ENCODE measurements at regions not wholly inside any gene's neighbourhood (a gene's known extent, or its start where the extent isn't known, plus 50 kb on each side); places are given as distances from the start of the nearest gene placed in this dataset.

DNA sequence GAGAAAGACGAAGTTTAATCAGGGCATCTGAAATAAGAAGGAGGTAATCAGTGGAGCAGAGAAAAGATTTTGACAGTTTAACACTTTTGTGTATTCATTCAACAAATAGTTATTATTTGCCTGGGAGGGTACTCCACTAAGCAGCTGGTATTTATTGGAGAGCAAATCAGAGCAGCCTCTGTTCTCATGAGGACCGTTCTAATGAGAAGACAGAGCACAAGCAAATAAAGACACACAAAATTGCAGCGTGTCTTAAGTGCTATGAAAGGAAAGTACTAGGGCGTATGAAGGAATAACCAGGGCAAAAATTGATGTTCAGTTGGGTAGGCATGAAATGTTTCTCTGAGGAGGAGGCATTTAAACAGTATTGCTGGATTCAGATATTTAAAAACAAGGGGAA lies 302.9 kb upstream of the RARB start:
- TF ChIP-seq EZH2phosphoT487 (IDR thresholded peaks at IDR 0.05; ENCODE audit: unreplicated experiment): no peak
- no peak for TF ChIP-seq EZH2 (IDR thresholded peaks at IDR 0.05; ENCODE audit: low read depth, unreplicated experiment)
- TF ChIP-seq POLR2AphosphoS5 (IDR thresholded peaks at IDR 0.05; ENCODE audit: low read depth): no peak
- TF ChIP-seq ZNF331 (CRISPR knock-in tag; IDR thresholded peaks at IDR 0.05; ENCODE audit: low read depth): no peak
- TF ChIP-seq, protein P1, sequence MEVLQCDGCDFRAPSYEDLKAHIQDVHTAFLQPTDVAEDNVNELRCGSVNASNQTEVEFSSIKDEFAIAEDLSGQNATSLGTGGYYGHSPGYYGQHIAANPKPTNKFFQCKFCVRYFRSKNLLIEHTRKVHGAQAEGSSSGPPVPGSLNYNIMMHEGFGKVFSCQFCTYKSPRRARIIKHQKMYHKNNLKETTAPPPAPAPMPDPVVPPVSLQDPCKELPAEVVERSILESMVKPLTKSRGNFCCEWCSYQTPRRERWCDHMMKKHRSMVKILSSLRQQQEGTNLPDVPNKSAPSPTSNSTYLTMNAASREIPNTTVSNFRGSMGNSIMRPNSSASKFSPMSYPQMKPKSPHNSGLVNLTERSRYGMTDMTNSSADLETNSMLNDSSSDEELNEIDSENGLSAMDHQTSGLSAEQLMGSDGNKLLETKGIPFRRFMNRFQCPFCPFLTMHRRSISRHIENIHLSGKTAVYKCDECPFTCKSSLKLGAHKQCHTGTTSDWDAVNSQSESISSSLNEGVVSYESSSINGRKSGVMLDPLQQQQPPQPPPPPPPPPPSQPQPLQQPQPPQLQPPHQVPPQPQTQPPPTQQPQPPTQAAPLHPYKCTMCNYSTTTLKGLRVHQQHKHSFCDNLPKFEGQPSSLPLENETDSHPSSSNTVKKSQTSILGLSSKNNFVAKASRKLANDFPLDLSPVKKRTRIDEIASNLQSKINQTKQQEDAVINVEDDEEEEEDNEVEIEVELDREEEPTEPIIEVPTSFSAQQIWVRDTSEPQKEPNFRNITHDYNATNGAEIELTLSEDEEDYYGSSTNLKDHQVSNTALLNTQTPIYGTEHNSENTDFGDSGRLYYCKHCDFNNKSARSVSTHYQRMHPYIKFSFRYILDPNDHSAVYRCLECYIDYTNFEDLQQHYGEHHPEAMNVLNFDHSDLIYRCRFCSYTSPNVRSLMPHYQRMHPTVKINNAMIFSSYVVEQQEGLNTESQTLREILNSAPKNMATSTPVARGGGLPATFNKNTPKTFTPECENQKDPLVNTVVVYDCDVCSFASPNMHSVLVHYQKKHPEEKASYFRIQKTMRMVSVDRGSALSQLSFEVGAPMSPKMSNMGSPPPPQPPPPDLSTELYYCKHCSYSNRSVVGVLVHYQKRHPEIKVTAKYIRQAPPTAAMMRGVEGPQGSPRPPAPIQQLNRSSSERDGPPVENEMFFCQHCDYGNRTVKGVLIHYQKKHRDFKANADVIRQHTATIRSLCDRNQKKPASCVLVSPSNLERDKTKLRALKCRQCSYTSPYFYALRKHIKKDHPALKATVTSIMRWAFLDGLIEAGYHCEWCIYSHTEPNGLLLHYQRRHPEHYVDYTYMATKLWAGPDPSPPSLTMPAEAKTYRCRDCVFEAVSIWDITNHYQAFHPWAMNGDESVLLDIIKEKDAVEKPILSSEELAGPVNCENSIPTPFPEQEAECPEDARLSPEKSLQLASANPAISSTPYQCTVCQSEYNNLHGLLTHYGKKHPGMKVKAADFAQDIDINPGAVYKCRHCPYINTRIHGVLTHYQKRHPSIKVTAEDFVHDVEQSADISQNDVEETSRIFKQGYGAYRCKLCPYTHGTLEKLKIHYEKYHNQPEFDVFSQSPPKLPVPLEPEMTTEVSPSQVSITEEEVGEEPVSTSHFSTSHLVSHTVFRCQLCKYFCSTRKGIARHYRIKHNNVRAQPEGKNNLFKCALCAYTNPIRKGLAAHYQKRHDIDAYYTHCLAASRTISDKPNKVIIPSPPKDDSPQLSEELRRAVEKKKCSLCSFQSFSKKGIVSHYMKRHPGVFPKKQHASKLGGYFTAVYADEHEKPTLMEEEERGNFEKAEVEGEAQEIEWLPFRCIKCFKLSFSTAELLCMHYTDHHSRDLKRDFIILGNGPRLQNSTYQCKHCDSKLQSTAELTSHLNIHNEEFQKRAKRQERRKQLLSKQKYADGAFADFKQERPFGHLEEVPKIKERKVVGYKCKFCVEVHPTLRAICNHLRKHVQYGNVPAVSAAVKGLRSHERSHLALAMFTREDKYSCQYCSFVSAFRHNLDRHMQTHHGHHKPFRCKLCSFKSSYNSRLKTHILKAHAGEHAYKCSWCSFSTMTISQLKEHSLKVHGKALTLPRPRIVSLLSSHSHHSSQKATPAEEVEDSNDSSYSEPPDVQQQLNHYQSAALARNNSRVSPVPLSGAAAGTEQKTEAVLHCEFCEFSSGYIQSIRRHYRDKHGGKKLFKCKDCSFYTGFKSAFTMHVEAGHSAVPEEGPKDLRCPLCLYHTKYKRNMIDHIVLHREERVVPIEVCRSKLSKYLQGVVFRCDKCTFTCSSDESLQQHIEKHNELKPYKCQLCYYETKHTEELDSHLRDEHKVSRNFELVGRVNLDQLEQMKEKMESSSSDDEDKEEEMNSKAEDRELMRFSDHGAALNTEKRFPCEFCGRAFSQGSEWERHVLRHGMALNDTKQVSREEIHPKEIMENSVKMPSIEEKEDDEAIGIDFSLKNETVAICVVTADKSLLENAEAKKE (CRISPR knock-in tag; IDR thresholded peaks at IDR 0.05): no peak
- TF ChIP-seq, protein P2, sequence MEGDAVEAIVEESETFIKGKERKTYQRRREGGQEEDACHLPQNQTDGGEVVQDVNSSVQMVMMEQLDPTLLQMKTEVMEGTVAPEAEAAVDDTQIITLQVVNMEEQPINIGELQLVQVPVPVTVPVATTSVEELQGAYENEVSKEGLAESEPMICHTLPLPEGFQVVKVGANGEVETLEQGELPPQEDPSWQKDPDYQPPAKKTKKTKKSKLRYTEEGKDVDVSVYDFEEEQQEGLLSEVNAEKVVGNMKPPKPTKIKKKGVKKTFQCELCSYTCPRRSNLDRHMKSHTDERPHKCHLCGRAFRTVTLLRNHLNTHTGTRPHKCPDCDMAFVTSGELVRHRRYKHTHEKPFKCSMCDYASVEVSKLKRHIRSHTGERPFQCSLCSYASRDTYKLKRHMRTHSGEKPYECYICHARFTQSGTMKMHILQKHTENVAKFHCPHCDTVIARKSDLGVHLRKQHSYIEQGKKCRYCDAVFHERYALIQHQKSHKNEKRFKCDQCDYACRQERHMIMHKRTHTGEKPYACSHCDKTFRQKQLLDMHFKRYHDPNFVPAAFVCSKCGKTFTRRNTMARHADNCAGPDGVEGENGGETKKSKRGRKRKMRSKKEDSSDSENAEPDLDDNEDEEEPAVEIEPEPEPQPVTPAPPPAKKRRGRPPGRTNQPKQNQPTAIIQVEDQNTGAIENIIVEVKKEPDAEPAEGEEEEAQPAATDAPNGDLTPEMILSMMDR (conservative IDR thresholded peaks at IDR 0.05; ENCODE audit: low read depth in 2 of 2): no peak
- TF ChIP-seq CREB1 (CRISPR knock-in tag; IDR thresholded peaks at IDR 0.05; ENCODE audit: low read depth): no peak
- TF ChIP-seq, protein P3, sequence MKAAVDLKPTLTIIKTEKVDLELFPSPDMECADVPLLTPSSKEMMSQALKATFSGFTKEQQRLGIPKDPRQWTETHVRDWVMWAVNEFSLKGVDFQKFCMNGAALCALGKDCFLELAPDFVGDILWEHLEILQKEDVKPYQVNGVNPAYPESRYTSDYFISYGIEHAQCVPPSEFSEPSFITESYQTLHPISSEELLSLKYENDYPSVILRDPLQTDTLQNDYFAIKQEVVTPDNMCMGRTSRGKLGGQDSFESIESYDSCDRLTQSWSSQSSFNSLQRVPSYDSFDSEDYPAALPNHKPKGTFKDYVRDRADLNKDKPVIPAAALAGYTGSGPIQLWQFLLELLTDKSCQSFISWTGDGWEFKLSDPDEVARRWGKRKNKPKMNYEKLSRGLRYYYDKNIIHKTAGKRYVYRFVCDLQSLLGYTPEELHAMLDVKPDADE (IDR thresholded peaks at IDR 0.05): no peak
- no peak for TF ChIP-seq STAT1 (IDR thresholded peaks at IDR 0.05; ENCODE audit: unreplicated experiment)
- TF ChIP-seq JUNB (IDR thresholded peaks at IDR 0.05; ENCODE audit: unreplicated experiment): no peak
- TF ChIP-seq ZNF114 (CRISPR knock-in tag; IDR thresholded peaks at IDR 0.05): no peak
- TF ChIP-seq, protein P4, sequence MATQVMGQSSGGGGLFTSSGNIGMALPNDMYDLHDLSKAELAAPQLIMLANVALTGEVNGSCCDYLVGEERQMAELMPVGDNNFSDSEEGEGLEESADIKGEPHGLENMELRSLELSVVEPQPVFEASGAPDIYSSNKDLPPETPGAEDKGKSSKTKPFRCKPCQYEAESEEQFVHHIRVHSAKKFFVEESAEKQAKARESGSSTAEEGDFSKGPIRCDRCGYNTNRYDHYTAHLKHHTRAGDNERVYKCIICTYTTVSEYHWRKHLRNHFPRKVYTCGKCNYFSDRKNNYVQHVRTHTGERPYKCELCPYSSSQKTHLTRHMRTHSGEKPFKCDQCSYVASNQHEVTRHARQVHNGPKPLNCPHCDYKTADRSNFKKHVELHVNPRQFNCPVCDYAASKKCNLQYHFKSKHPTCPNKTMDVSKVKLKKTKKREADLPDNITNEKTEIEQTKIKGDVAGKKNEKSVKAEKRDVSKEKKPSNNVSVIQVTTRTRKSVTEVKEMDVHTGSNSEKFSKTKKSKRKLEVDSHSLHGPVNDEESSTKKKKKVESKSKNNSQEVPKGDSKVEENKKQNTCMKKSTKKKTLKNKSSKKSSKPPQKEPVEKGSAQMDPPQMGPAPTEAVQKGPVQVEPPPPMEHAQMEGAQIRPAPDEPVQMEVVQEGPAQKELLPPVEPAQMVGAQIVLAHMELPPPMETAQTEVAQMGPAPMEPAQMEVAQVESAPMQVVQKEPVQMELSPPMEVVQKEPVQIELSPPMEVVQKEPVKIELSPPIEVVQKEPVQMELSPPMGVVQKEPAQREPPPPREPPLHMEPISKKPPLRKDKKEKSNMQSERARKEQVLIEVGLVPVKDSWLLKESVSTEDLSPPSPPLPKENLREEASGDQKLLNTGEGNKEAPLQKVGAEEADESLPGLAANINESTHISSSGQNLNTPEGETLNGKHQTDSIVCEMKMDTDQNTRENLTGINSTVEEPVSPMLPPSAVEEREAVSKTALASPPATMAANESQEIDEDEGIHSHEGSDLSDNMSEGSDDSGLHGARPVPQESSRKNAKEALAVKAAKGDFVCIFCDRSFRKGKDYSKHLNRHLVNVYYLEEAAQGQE (IDR thresholded peaks at IDR 0.05; ENCODE audit: unreplicated experiment): no peak
- no peak for TF ChIP-seq NANOG (IDR thresholded peaks at IDR 0.05; ENCODE audit: borderline replicate concordance)
- H3K4me2 ChIP-seq: no peak overlapping the region
- peaks cover 3% of the 10 kb centered on the region for H3K27me3 Mint-ChIP-seq (ENCODE audit: insufficient read depth, low read depth, poor library complexity)
- no peak overlapping the region for H3K27ac ChIP-seq (ENCODE audit: low read depth)
- H3K27ac Mint-ChIP-seq: no peak overlapping the region
- peaks cover 5% of the 10 kb centered on the region for H3K4me1 ChIP-seq (ENCODE audit: insufficient read depth)
- H3K4me3 Mint-ChIP-seq: no peak overlapping the region
- ATAC-seq: no peak
- H2AFZ ChIP-seq: no peak overlapping the region
- no peaks in the 10 kb centered on the region; the same call in 1 of the 2 replicates for H3K36me3 ChIP-seq (ENCODE audit: insufficient read depth)
- H3K9me2 ChIP-seq (ENCODE audit: insufficient read depth): no peaks in the 10 kb centered on the region
- peaks cover 14% of the 10 kb centered on the region for H3K9me3 Mint-ChIP-seq
- no peak overlapping the region for H3K4me3 ChIP-seq
- peaks cover 11% of the 10 kb centered on the region; the same call in 2 of the 3 replicates for H3K36me3 Mint-ChIP-seq (ENCODE audit: low read depth)
- peaks cover 5% of the 10 kb centered on the region; the same call in 2 of the 3 replicates for H3K4me1 Mint-ChIP-seq
- H3K27me3 ChIP-seq (ENCODE audit: insufficient read depth): no peaks in the 10 kb centered on the region
- no peaks in the 10 kb centered on the region for H4K20me1 ChIP-seq (replicated peaks; ENCODE audit: insufficient read depth)
- H3F3A ChIP-seq (replicated peaks; ENCODE audit: low read depth): no peaks in the 10 kb centered on the region
- H3K79me2 ChIP-seq (replicated peaks; ENCODE audit: insufficient read depth): no peaks in the 10 kb centered on the region
- no peak for DNase-seq (ENCODE audit: low spot score)
